ENCODE measurements at regions not wholly inside any gene's neighbourhood (a gene's known extent, or its start where the extent isn't known, plus 50 kb on each side); places are given as distances from the start of the nearest gene placed in this dataset.

DNA sequence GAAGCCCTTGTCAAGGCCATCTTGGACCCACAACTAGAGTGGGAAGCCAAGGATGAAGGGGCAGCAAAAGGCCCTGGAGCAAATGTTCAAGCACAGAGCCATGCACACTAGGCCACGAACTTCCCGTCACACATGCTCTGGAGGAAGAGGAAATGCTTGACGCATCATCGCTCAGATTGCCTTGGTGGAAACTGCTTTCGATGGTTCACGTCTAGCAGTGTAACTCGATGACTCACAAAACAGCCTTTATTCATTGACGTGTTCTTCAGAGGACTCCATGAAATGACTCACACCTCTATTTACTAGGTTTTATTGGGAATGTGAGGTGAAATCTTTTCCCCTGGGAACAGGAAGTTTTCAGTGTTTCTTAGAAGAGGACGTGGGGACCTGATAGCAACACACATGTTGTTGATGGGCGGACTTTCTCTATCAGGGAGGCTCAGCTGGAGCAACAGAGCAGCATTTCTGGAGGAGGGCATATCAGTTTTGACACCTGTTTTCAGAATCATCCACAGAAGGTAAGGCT is 79.8 kb upstream of the FLT1 start:
- TF ChIP-seq, protein P1, sequence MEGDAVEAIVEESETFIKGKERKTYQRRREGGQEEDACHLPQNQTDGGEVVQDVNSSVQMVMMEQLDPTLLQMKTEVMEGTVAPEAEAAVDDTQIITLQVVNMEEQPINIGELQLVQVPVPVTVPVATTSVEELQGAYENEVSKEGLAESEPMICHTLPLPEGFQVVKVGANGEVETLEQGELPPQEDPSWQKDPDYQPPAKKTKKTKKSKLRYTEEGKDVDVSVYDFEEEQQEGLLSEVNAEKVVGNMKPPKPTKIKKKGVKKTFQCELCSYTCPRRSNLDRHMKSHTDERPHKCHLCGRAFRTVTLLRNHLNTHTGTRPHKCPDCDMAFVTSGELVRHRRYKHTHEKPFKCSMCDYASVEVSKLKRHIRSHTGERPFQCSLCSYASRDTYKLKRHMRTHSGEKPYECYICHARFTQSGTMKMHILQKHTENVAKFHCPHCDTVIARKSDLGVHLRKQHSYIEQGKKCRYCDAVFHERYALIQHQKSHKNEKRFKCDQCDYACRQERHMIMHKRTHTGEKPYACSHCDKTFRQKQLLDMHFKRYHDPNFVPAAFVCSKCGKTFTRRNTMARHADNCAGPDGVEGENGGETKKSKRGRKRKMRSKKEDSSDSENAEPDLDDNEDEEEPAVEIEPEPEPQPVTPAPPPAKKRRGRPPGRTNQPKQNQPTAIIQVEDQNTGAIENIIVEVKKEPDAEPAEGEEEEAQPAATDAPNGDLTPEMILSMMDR (IDR thresholded peaks at IDR 0.05), result no peak
- TF ChIP-seq POLR2A (IDR thresholded peaks at IDR 0.05), result no peak

All from upper lobe of left lung (tissue), 4 donors.